ENCODE measurements at regions not wholly inside any gene's neighbourhood (a gene's known extent, or its start where the extent isn't known, plus 50 kb on each side); places are given as distances from the start of the nearest gene placed in this dataset.

DNA sequence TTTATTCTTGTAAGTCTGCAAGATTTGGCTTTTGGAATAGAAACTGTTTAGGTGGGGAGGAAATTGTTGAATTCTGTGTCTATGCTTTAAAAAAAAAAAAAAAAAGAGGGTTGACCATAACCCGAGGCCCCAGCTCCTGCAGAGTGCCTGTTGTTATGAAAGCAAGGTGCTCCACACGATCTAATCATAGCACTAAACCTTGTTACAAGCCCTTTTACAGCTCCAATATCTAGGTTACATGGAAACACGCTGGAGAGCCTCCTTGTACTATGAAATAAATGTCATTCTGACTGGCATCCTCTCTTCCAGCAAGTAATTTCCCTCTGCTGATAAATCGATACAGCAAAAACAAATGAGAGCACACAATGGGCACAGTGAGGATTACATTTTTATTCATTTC is 303.1 kb upstream of the SOX5 start:
- DNase-seq (ENCODE audit: low read depth), result no peak
- TF ChIP-seq, protein P1, sequence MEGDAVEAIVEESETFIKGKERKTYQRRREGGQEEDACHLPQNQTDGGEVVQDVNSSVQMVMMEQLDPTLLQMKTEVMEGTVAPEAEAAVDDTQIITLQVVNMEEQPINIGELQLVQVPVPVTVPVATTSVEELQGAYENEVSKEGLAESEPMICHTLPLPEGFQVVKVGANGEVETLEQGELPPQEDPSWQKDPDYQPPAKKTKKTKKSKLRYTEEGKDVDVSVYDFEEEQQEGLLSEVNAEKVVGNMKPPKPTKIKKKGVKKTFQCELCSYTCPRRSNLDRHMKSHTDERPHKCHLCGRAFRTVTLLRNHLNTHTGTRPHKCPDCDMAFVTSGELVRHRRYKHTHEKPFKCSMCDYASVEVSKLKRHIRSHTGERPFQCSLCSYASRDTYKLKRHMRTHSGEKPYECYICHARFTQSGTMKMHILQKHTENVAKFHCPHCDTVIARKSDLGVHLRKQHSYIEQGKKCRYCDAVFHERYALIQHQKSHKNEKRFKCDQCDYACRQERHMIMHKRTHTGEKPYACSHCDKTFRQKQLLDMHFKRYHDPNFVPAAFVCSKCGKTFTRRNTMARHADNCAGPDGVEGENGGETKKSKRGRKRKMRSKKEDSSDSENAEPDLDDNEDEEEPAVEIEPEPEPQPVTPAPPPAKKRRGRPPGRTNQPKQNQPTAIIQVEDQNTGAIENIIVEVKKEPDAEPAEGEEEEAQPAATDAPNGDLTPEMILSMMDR (IDR thresholded peaks at IDR 0.05; ENCODE audit: insufficient read depth, low read length, poor library complexity, severe bottlenecking), result no peak
- no peak overlapping the region for H3K4me3 ChIP-seq (ENCODE audit: low read depth, low read length)
- no peaks in the 10 kb centered on the region for H3K27me3 ChIP-seq (ENCODE audit: control insufficient read depth, insufficient read depth, low read length)
- no peaks in the 10 kb centered on the region for H3K36me3 ChIP-seq (ENCODE audit: control insufficient read depth, insufficient read depth, low read length)

DNA sequence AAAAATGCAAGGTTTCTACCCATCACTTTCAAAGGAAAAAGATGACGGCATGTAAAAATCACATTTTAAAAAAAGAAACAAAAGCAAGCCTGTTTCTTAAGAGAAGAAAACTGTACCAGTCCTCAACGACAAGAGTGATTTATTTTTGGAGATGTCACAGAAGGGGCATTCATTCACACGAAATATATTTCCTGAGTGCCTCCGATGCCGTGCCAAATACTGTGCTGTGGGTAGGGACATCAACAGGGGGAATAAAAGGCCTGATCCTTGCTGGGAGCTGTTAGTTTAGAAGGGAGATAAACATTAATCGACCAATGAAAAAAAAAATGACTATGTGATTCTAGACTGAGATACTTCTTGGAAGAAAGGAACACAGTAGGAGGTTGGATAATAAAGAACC is 297.5 kb upstream of the SOX5 start:
- Histone ChIP-seq H3K27me3 (ENCODE audit: control insufficient read depth, insufficient read depth, low read length) (no peaks in the 10 kb centered on the region), H3K36me3 (ENCODE audit: control insufficient read depth, insufficient read depth, low read length) (no peaks in the 10 kb centered on the region), H3K4me3 (ENCODE audit: low read depth, low read length) (no peak overlapping the region)
- TF ChIP-seq, protein P1 (IDR thresholded peaks at IDR 0.05; ENCODE audit: insufficient read depth, low read length, poor library complexity, severe bottlenecking), result no peak
- DNase-seq (ENCODE audit: low read depth), result no peak

DNA sequence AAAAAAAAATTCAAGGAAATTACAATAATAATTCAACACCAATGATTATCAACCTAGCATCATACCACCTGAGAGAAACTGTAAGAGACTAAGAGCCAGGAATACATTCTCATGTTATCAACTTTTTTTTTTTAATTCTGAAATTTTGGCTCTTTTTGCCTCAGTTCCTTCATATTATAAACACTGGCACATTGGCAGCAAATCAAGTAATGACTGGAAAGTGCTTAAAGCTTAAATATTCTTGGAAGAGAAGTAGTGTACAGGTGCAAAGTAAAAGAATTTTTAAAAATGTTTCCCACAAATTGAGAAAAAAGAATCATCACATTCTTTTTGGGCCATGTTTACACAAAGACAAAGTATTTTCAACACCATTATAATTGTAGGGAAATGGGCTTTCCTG is 296.9 kb upstream of the SOX5 start:
- no peaks in the 10 kb centered on the region for H3K36me3 ChIP-seq (ENCODE audit: control insufficient read depth, insufficient read depth, low read length)
- TF ChIP-seq, protein P1 (IDR thresholded peaks at IDR 0.05; ENCODE audit: insufficient read depth, low read length, poor library complexity, severe bottlenecking), result no peak
- DNase-seq (ENCODE audit: low read depth), result no peak
- H3K27me3 ChIP-seq (ENCODE audit: control insufficient read depth, insufficient read depth, low read length), result no peaks in the 10 kb centered on the region
- no peak overlapping the region for H3K4me3 ChIP-seq (ENCODE audit: low read depth, low read length)

DNA sequence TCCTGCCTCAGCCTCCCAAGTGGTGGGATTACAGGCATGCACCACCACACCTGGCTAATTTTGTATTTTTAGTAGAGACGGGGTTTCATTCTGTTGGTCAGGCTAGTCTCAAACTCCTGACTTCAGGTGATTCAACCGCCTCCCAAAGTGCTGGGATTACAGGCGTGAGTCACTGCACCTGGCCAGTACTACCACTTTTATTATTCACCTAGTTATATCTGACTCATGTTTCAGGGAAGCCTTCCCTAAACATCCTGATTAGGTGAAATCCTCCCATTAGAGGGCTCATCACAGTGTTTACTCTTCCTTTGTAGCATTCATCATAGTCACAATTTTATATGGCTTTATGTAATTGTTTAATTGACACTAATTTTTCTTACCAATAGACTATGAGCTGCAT is 295.3 kb upstream of the SOX5 start:
- TF ChIP-seq, protein P1 (IDR thresholded peaks at IDR 0.05; ENCODE audit: insufficient read depth, low read length, poor library complexity, severe bottlenecking), result no peak
- H3K4me3 ChIP-seq (ENCODE audit: low read depth, low read length), result no peak overlapping the region
- no peaks in the 10 kb centered on the region for H3K27me3 ChIP-seq (ENCODE audit: control insufficient read depth, insufficient read depth, low read length)
- DNase-seq (ENCODE audit: low read depth), result no peak
- no peaks in the 10 kb centered on the region for H3K36me3 ChIP-seq (ENCODE audit: control insufficient read depth, insufficient read depth, low read length)

DNA sequence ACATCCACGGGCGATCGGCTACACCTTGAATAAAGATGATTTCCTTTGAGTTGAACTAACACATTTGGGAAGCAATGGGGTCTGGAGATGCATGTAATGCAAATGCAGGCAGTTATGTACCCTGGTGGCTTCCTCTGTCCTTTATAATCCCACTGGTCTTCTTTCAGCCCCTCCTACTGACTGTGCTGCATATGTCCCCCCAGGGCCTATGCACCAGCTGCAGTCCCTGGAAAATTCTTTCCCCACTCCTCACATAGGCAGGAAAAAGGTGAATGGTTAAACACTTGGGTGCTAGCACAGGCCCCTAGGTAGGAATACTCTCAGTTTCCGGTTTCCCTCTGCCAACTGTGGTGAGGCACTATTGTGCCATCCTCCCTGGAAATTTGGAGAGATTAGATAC is 294.8 kb upstream of the SOX5 start:
- TF ChIP-seq, protein P1 (IDR thresholded peaks at IDR 0.05; ENCODE audit: insufficient read depth, low read length, poor library complexity, severe bottlenecking), result no peak
- Histone ChIP-seq H3K27me3 (ENCODE audit: control insufficient read depth, insufficient read depth, low read length) (no peaks in the 10 kb centered on the region), H3K36me3 (ENCODE audit: control insufficient read depth, insufficient read depth, low read length) (no peaks in the 10 kb centered on the region), H3K4me3 (ENCODE audit: low read depth, low read length) (no peak overlapping the region)
- no peak for DNase-seq (ENCODE audit: low read depth)

DNA sequence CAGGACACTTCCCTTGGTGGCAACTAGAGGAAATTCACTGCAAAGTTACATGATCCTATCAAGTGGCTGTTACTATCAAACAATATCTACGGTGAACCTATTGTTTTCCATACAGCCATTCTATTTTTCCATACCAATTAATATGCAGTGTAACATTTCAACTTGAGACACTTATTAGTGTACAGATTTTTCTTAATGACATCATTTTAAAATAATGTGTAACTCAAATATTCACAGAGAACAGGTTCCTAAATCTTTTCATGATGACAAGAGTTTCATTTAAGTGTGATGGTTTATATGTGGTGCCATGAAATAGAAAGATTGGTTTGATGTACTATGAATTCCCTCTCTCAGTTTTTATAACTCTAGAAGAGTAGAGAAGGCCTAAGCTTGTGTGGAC is 291.2 kb upstream of the SOX5 start:
- Histone ChIP-seq H3K27me3 (ENCODE audit: control insufficient read depth, insufficient read depth, low read length) (no peaks in the 10 kb centered on the region), H3K4me3 (ENCODE audit: low read depth, low read length) (no peak overlapping the region), H3K36me3 (ENCODE audit: control insufficient read depth, insufficient read depth, low read length) (no peaks in the 10 kb centered on the region)
- DNase-seq (ENCODE audit: low read depth), result no peak
- TF ChIP-seq, protein P1 (IDR thresholded peaks at IDR 0.05; ENCODE audit: insufficient read depth, low read length, poor library complexity, severe bottlenecking), result no peak

Measured in kidney epithelial cell (primary cell).